AG09309 (cell line): ENCODE measurements at regions not wholly inside any gene's neighbourhood (a gene's known extent, or its start where the extent isn't known, plus 50 kb on each side); places are given as distances from the start of the nearest gene placed in this dataset.

ENCODE experiments used
- DNase-seq: peaks from one replicate; pipeline ENCODE4 v3.0.0-alpha.2; 2010; ENCODE audit warnings: low read depth
- H3K4me3 ChIP-seq: 2 replicates; pipeline ENCODE4 v1.5.1; 2011; ENCODE audit warnings: mild to moderate bottlenecking, low read depth, low read length, moderate library complexity; ENCODE audit not compliant: control insufficient read depth
- CTCF ChIP-seq: IDR thresholded peaks from 2 replicates; pipeline ENCODE4 v1.5.1; 2011; ENCODE audit warnings: mild to moderate bottlenecking, low read depth, low read length, inconsistent platforms; ENCODE audit not compliant: insufficient read depth, control insufficient read depth; ENCODE audit errors: missing control alignments

DNA sequence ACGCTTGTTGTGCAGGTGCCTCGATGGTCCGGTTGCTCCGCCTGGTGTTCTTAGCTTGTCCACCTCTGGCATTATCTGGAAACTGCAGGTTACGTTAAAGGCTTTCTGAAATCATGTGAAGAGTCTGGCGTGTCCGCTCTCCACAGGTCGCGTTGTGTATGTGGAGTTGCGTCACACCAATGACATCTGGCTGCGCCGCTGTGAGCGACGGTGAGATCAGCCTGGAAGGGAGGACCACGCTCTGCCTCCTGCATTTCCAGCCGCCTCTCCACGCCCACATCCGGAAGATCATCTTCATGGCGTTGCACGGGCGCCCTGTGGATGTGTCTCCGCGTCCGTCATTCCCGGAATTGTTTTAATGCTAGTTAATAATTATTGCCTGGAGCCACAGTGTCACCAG lies 50.6 kb upstream of the GALNT9 start:
- H3K4me3 ChIP-seq = no peak overlapping the region
- TF ChIP-seq CTCF = no peak

DNA sequence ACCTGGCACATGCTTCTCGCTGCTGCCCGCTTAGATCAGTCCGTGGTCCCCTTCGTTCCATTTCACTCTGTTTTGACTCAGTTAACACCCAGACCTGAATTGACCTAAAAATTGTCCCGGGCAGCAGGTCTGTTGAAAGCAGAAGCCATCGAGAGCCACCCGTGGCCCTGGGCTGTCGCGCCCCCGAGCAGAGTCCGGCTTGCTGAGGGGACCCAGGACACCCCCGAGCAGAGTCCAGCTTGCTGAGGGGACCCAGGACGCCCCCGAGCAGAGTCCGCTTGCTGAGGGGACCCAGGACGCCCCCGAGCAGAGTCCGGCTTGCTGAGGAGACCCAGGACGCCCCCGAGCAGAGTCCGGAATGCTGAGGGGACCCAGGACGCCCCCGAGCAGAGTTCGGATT lies 50.2 kb upstream of the GALNT9 start:
- DNase-seq = no peak
- no peak for TF ChIP-seq CTCF
- H3K4me3 ChIP-seq = no peak overlapping the region

More for the DNA sequence above, 50.6 kb upstream of the GALNT9 start:
- no peak for DNase-seq
